ENCODE measurements at regions not wholly inside any gene's neighbourhood (a gene's known extent, or its start where the extent isn't known, plus 50 kb on each side); places are given as distances from the start of the nearest gene placed in this dataset.

- no peaks in the 10 kb centered on the region for H3K9me3 ChIP-seq
- DNase-seq = no peak
- no peaks in the 10 kb centered on the region for H3K27me3 ChIP-seq
- no peaks in the 10 kb centered on the region for H3K36me3 ChIP-seq
- peaks cover 0 to 8% (median 0%) of the 10 kb centered on the region in 4 donors for H3K4me1 ChIP-seq
- H3K27ac ChIP-seq = no peak overlapping the region
- no peak for TF ChIP-seq POLR2A (IDR thresholded peaks at IDR 0.05)
- TF ChIP-seq, protein P1, sequence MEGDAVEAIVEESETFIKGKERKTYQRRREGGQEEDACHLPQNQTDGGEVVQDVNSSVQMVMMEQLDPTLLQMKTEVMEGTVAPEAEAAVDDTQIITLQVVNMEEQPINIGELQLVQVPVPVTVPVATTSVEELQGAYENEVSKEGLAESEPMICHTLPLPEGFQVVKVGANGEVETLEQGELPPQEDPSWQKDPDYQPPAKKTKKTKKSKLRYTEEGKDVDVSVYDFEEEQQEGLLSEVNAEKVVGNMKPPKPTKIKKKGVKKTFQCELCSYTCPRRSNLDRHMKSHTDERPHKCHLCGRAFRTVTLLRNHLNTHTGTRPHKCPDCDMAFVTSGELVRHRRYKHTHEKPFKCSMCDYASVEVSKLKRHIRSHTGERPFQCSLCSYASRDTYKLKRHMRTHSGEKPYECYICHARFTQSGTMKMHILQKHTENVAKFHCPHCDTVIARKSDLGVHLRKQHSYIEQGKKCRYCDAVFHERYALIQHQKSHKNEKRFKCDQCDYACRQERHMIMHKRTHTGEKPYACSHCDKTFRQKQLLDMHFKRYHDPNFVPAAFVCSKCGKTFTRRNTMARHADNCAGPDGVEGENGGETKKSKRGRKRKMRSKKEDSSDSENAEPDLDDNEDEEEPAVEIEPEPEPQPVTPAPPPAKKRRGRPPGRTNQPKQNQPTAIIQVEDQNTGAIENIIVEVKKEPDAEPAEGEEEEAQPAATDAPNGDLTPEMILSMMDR (IDR thresholded peaks at IDR 0.05) = peak in 1 of 6 experiments; percentile 7
- peak overlapping the region in 2 of 4 donors; percentile 37 to 47 for H3K4me3 ChIP-seq
Measured at GRCh38 chr12:107580750-107581618, 104.6 kb upstream of the PWP1 start.

DNA sequence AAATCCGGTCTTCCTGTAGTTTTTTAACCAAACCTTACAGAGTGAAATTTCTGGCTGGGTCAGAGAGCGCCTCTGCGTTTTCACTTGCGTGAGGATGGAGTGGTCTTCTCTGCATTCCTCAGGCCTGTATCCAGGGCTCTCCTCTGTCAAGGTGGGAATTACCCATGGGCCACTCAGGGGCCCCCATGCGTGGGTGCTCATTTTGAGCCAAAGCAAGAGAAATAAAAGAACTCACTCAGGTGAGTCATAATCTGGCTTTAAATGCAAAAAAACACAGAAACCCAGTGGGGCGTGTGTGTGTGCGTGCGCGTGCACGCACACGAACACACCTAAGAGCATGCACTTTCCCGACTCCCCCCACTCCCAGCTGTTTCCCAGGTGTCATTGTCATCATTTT lies 104.0 kb upstream of the PWP1 start:
- Histone ChIP-seq H3K4me3 (no peak overlapping the region), H3K36me3 (no peaks in the 10 kb centered on the region), H3K9me3 (no peaks in the 10 kb centered on the region), H3K27ac (no peak overlapping the region), H3K27me3 (no peaks in the 10 kb centered on the region), H3K4me1 (peaks cover 0 to 8% (median 0%) of the 10 kb centered on the region in 4 donors)
- no peak for TF ChIP-seq POLR2A (IDR thresholded peaks at IDR 0.05)
- TF ChIP-seq, protein P1 (IDR thresholded peaks at IDR 0.05) = no peak
- no peak for DNase-seq

DNA sequence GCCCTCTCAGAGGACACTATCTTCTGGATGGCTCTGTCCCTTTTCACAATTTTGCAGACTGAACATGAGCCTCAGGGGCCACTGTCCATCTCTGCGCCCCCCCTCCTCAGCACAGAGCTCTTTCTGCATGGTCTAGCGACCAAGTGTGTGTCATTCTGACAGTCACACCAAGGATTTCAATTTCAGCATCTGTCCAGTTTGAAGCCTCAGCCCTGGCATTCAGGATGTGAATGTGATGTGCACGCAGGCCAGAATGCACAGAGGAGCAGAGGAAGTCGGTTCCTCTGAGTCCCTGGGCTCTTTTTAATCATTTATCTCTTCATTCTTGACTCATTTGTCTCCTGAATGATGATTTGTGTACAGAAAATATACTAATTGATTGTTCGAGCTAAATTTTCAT lies 102.0 kb upstream of the PWP1 start:
- no peak for TF ChIP-seq POLR2A (IDR thresholded peaks at IDR 0.05)
- TF ChIP-seq, protein P1 (IDR thresholded peaks at IDR 0.05) = no peak
- H3K27me3 ChIP-seq = no peaks in the 10 kb centered on the region

GRCh38 chr12:107584563-107584962 lies 101.0 kb upstream of the PWP1 start:
- no peak for TF ChIP-seq POLR2A (IDR thresholded peaks at IDR 0.05)
- TF ChIP-seq, protein P1 (IDR thresholded peaks at IDR 0.05) = no peak
- no peaks in the 10 kb centered on the region for H3K27me3 ChIP-seq
- peaks cover 0 to 8% (median 0%) of the 10 kb centered on the region in 4 donors for H3K4me1 ChIP-seq

More for the DNA sequence above, 102.0 kb upstream of the PWP1 start:
- Histone ChIP-seq H3K4me3 (no peak overlapping the region), H3K9me3 (peaks cover 0 to 6% (median 0%) of the 10 kb centered on the region in 4 donors), H3K36me3 (no peaks in the 10 kb centered on the region), H3K4me1 (peaks cover 0 to 8% (median 0%) of the 10 kb centered on the region in 4 donors), H3K27ac (no peak overlapping the region)
- DNase-seq = no peak

DNA sequence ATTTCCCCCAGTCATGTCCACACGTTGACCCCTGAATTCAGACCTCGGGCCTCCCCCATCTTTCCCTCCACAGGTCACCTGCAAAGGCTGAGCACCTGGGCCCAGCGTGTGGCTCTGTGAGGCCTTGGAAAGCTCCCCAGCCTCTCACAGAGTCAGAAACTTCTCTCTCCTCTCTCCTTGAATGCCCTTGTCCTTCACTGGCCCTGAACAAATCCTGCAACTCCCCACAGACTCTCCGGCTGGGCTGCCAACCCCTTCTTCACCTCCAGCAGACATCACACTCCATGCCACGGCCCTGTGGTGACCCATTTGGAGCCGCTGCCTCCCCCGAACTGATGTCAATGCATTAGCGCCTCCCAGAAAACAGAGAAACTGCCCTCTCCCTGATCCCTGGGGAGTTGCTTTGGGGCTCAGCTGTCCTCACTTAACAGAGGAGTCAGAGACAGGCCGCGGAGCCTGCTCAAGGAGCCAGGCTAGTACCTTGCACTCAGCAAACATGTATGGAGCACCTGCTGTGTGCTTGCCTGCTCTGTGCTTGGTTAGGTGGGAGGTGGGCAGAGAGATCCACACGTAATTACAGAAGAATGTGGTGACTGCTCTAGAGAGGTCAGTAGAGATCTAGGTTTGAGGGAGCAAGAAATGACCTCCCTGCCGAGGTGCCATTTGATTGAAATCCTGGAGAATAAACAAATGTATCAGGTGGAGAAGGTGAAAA lies 99.2 kb upstream of the PWP1 start:
- no peaks in the 10 kb centered on the region for H3K36me3 ChIP-seq
- H3K27me3 ChIP-seq = no peaks in the 10 kb centered on the region
- H3K4me3 ChIP-seq = no peak overlapping the region
- H3K9me3 ChIP-seq = peaks cover 0 to 6% (median 0%) of the 10 kb centered on the region in 4 donors
- DNase-seq = no peak
- TF ChIP-seq POLR2A (IDR thresholded peaks at IDR 0.05) = no peak
- TF ChIP-seq, protein P1 (IDR thresholded peaks at IDR 0.05) = no peak
- no peak overlapping the region for H3K27ac ChIP-seq
- no peaks in the 10 kb centered on the region for H3K4me1 ChIP-seq

More at GRCh38 chr12:107584563-107584962, 101.0 kb upstream of the PWP1 start:
- DNase-seq = no peak
- H3K4me3 ChIP-seq = no peak overlapping the region
- H3K36me3 ChIP-seq = no peaks in the 10 kb centered on the region
- H3K9me3 ChIP-seq = peaks cover 0 to 6% (median 0%) of the 10 kb centered on the region in 4 donors
- no peak overlapping the region for H3K27ac ChIP-seq

All from Peyer's patch (tissue), 4 donors.